H1 (cell line): ENCODE measurements at regions not wholly inside any gene's neighbourhood (a gene's known extent, or its start where the extent isn't known, plus 50 kb on each side); places are given as distances from the start of the nearest gene placed in this dataset.

Experiments
- CTCF ChIA-PET: fragments of 300-600 bp; sonication (Branson Sonifier 250); formaldehyde crosslinking; loops from one replicate; lab custom pipeline; 2021; ENCODE audit not compliant: partially characterized antibody; lab: Charles Lee
- POLR2A ChIA-PET: fragments of 300-600 bp; sonication (Branson Sonifier 250); formaldehyde crosslinking; loops from one replicate; lab custom pipeline; 2021; ENCODE audit warnings: inconsistent platforms; ENCODE audit not compliant: partially characterized antibody; lab: Charles Lee
- DNase-seq, 2 experiments: peaks; one replicate each; pipeline versions ENCODE4 v3.0.0 to v3.0.0-alpha.2; 2010 to 2022; ENCODE audit warnings: low spot score in 2 of 2, low read depth in 1 of 2, mixed read lengths in 1 of 2
- FAIRE-seq: peaks from 2 replicates; lab custom pipeline; 2011; peaks lifted over from hg19 to GRCh38; lab: Jason Lieb, UNC
- H2AFZ ChIP-seq: 2 replicates; pipeline ENCODE4 v1.8.1; 2012; ENCODE audit warnings: low read length, inconsistent platforms
- H2AK5ac ChIP-seq: 2 replicates; pipeline ENCODE4 v1.6.1; 2013; ENCODE audit warnings: low read depth, low read length
- H2BK120ac ChIP-seq: replicated peaks from 2 replicates; pipeline ENCODE3; 2013; ENCODE audit warnings: low read depth, low read length, inconsistent platforms
- H2BK12ac ChIP-seq: 2 replicates; pipeline ENCODE4 v1.6.1; 2013; ENCODE audit warnings: low read depth, low read length
- H2BK15ac ChIP-seq: 2 replicates; pipeline ENCODE4 v1.6.1; 2013; ENCODE audit warnings: low read length
- H2BK20ac ChIP-seq: 2 replicates; pipeline ENCODE4 v1.6.1; 2013; ENCODE audit warnings: low read length
- H2BK5ac ChIP-seq: 2 replicates; pipeline ENCODE4 v1.6.1; 2013; ENCODE audit warnings: low read depth, low read length
- H3K14ac ChIP-seq: 2 replicates; pipeline ENCODE4 v1.6.1; 2013; ENCODE audit warnings: inconsistent platforms; ENCODE audit not compliant: insufficient read length
- H3K18ac ChIP-seq: 2 replicates; pipeline ENCODE4 v1.6.1; 2013; ENCODE audit warnings: low read length; ENCODE audit errors: extremely low read depth
- H3K23ac ChIP-seq: 2 replicates; pipeline ENCODE4 v1.6.1; 2013; ENCODE audit warnings: inconsistent platforms; ENCODE audit not compliant: insufficient read length
- H3K23me2 ChIP-seq: 2 replicates; pipeline ENCODE4 v1.6.1; 2013; ENCODE audit warnings: low read depth, low read length
- H3K27ac ChIP-seq: 2 replicates; pipeline ENCODE4 v1.6.1; 2011; ENCODE audit warnings: low read depth, low read length, inconsistent platforms
- H3K27me3 ChIP-seq, 4 experiments: replicated peaks in 1 of 4; 1 replicate in 1 of 4; 2 replicates in 3 of 4; pipeline versions ENCODE4 v1.6.1 to v1.8.1; 2011 to 2013; ENCODE audit warnings: low read length in 3 of 4, mild to moderate bottlenecking in 3 of 4, inconsistent platforms in 2 of 4, mixed read lengths in 2 of 4, moderate library complexity in 1 of 4; ENCODE audit not compliant: control insufficient read depth in 3 of 4, insufficient read depth in 3 of 4; ENCODE audit errors: extremely low read depth in 1 of 4
- H3K36me3 ChIP-seq, 4 experiments: 2 replicates each; pipeline versions ENCODE4 v1.6.1 to v1.8.1; 2011 to 2013; ENCODE audit warnings: mild to moderate bottlenecking in 4 of 4, low read length in 3 of 4, moderate library complexity in 2 of 4, control low read depth in 1 of 4, inconsistent platforms in 1 of 4; ENCODE audit not compliant: insufficient read depth in 4 of 4, control insufficient read depth in 2 of 4
- H3K4ac ChIP-seq: replicated peaks from 2 replicates; pipeline ENCODE3; 2013; ENCODE audit warnings: low read length, low read depth, mixed read lengths, inconsistent platforms; ENCODE audit not compliant: insufficient read length
- H3K4me1 ChIP-seq, 4 experiments: replicated peaks in 1 of 4; 1 replicate in 1 of 4; 2 replicates in 3 of 4; pipeline versions ENCODE4 v1.6.1 to v1.8.1; 2011 to 2013; ENCODE audit warnings: low read length in 3 of 4, inconsistent platforms in 2 of 4, mixed read lengths in 1 of 4; ENCODE audit not compliant: insufficient read depth in 4 of 4, control insufficient read depth in 3 of 4
- H3K4me2 ChIP-seq, 2 experiments: 2 replicates each; pipeline versions ENCODE4 v1.6.1 to v1.8.1; 2011 to 2013; ENCODE audit warnings: low read depth in 2 of 2, low read length in 2 of 2, control low read depth in 1 of 2, inconsistent platforms in 1 of 2, mild to moderate bottlenecking in 1 of 2; ENCODE audit not compliant: insufficient read depth in 1 of 2
- H3K4me3 ChIP-seq, 4 experiments: fragments of 200-600, 300-600 bp in 1 of 4; sonication (generic), shearing (Covaris generic), sonication (Bioruptor Twin) in 1 of 4; 2 replicates each; pipeline versions ENCODE4 v1.5.1 to v1.8.1; 2011 to 2016; ENCODE audit warnings: low read length in 4 of 4, low read depth in 3 of 4, control low read depth in 2 of 4, inconsistent platforms in 2 of 4, mild to moderate bottlenecking in 2 of 4, mixed read lengths in 1 of 4, moderate library complexity in 1 of 4; ENCODE audit not compliant: insufficient read depth in 2 of 4; ENCODE audit errors: extremely low read depth in 1 of 4
- H3K56ac ChIP-seq: replicated peaks from 2 replicates; pipeline ENCODE3; 2013; ENCODE audit warnings: low read depth, mild to moderate bottlenecking, mixed read lengths, low read length, inconsistent platforms; ENCODE audit not compliant: insufficient read length
- H3K79me1 ChIP-seq: 2 replicates; pipeline ENCODE4 v1.6.1; 2013; ENCODE audit warnings: low read depth, low read length, control low read depth
- H3K79me2 ChIP-seq, 2 experiments: 2 replicates each; pipeline versions ENCODE4 v1.6.1 to v1.8.1; 2012 to 2013; ENCODE audit warnings: low read length in 2 of 2, mild to moderate bottlenecking in 2 of 2, inconsistent platforms in 1 of 2; ENCODE audit not compliant: insufficient read depth in 2 of 2, control insufficient read depth in 1 of 2
- H3K9ac ChIP-seq, 4 experiments: replicated peaks in 1 of 4; 1 replicate in 1 of 4; 2 replicates in 3 of 4; pipeline versions ENCODE4 v1.6.1 to v1.8.1; 2011 to 2013; ENCODE audit warnings: low read depth in 3 of 4, low read length in 3 of 4, control low read depth in 2 of 4, mild to moderate bottlenecking in 2 of 4, moderate library complexity in 2 of 4, inconsistent platforms in 1 of 4; ENCODE audit errors: extremely low read depth in 1 of 4
- H3K9me3 ChIP-seq, 2 experiments: 2 replicates each; pipeline versions ENCODE4 v1.6.1 to v1.8.1; 2012 to 2013; ENCODE audit warnings: mild to moderate bottlenecking in 2 of 2, moderate library complexity in 2 of 2, control low read depth in 1 of 2, inconsistent platforms in 1 of 2, low read depth in 1 of 2, low read length in 1 of 2, mixed read lengths in 1 of 2; ENCODE audit not compliant: insufficient read depth in 2 of 2
- H4K20me1 ChIP-seq, 2 experiments: replicated peaks in 1 of 2; 2 replicates each; pipeline versions ENCODE3 to v1.8.1; 2011 to 2013; ENCODE audit warnings: inconsistent platforms in 2 of 2, low read length in 2 of 2, mild to moderate bottlenecking in 1 of 2; ENCODE audit not compliant: insufficient read depth in 2 of 2, control insufficient read depth in 1 of 2
- H4K5ac ChIP-seq: 2 replicates; pipeline ENCODE4 v1.6.1; 2013; ENCODE audit warnings: low read length, low read depth, mixed read lengths, inconsistent platforms; ENCODE audit not compliant: insufficient read length
- H4K8ac ChIP-seq: 2 replicates; pipeline ENCODE4 v1.8.0; 2013; ENCODE audit warnings: mild to moderate bottlenecking, moderate library complexity, low read length, inconsistent platforms; ENCODE audit not compliant: insufficient read depth; ENCODE audit errors: extremely low read depth
- H4K91ac ChIP-seq: replicated peaks from 2 replicates; pipeline ENCODE3; 2013; ENCODE audit warnings: low read length, mixed read lengths, inconsistent platforms; ENCODE audit not compliant: insufficient read length
- ATF3 ChIP-seq: IDR thresholded peaks from 2 replicates; pipeline ENCODE4 v1.6.1; 2011; ENCODE audit warnings: low read depth, mild to moderate bottlenecking, low read length; ENCODE audit not compliant: insufficient read depth
- BACH1 ChIP-seq: IDR thresholded peaks from 2 replicates; pipeline ENCODE4 v1.6.1; 2012; ENCODE audit warnings: low read length, improper control_type of control experiment
- CTCF ChIP-seq, 3 experiments: IDR thresholded peaks; 1 replicate in 2 of 3; 2 replicates in 1 of 3; pipeline versions ENCODE4 v1.5.1 to v1.6.1; 2011; ENCODE audit warnings: low read length in 3 of 3, mild to moderate bottlenecking in 3 of 3, inconsistent platforms in 2 of 3, low read depth in 1 of 3, moderate library complexity in 1 of 3; ENCODE audit not compliant: insufficient read depth in 1 of 3; ENCODE audit errors: control extremely low read depth in 1 of 3
- RAD21 ChIP-seq, 2 experiments: IDR thresholded peaks in 1 of 2; conservative IDR thresholded peaks in 1 of 2; 2 replicates each; pipeline ENCODE4 v1.6.1; 2011; ENCODE audit warnings: low read depth in 2 of 2, low read length in 2 of 2, improper control_type of control experiment in 1 of 2, inconsistent platforms in 1 of 2, mild to moderate bottlenecking in 1 of 2, moderate library complexity in 1 of 2
- SP2 ChIP-seq: IDR thresholded peaks from 2 replicates; pipeline ENCODE4 v1.6.1; 2012; ENCODE audit warnings: mild to moderate bottlenecking, low read length, inconsistent platforms
- SRF ChIP-seq: IDR thresholded peaks from 2 replicates; pipeline ENCODE4 v1.6.1; 2011; ENCODE audit warnings: mild to moderate bottlenecking, low read depth, low read length, moderate library complexity
- WGBS, 2 experiments: shearing (Covaris generic) in 1 of 2; methylation state at CpG; one replicate each; pipeline versions ENCODE4 v1.1.6 to v1.1.7; 2013 to 2015; ENCODE audit warnings: low lambda C conversion rate in 2 of 2, mixed read lengths in 2 of 2, inconsistent platforms in 1 of 2, low coverage in 1 of 2, missing lambda C conversion rate in 1 of 2; ENCODE audit not compliant: insufficient replicate concordance in 2 of 2, insufficient coverage in 1 of 2, insufficient read length in 1 of 2; ENCODE audit errors: extremely low coverage in 1 of 2, missing lambda C conversion rate in 1 of 2; 5-methylcytosine and 5-hydroxymethylcytosine counted together

GRCh38 chr12:41745593-41745992 is 399.1 kb downstream of the GXYLT1 start:
- Histone ChIP-seq H3K4me3 (no peak overlapping the region), H3K23ac (no peak overlapping the region), H3K18ac (no peak overlapping the region), H2AK5ac (no peak overlapping the region), H3K23me2 (no peaks in the 10 kb centered on the region), H3K79me2 (no peaks in the 10 kb centered on the region), H3K27ac (no peak overlapping the region), H2AFZ (no peak overlapping the region), H3K79me1 (no peaks in the 10 kb centered on the region), H3K9ac (no peak overlapping the region), H3K9me3 (no peaks in the 10 kb centered on the region), H2BK15ac (no peak overlapping the region), H3K4ac (no peak overlapping the region), H3K56ac (no peak overlapping the region), H2BK120ac (no peak overlapping the region), H4K5ac (no peak overlapping the region), H4K91ac (no peak overlapping the region), H4K8ac (no peak overlapping the region), H3K36me3 (no peaks in the 10 kb centered on the region), H3K14ac (no peak overlapping the region), H3K4me2 (no peak overlapping the region), H3K27me3 (no peaks in the 10 kb centered on the region), H4K20me1 (no peaks in the 10 kb centered on the region), H3K4me1 (no peaks in the 10 kb centered on the region), H2BK12ac (no peak overlapping the region), H2BK5ac (no peak overlapping the region), H2BK20ac (no peak overlapping the region)
- CTCF ChIA-PET, result interaction anchor here (0.7 to 1.0 kb wide), 2 partner anchors 13 to 60 kb away, joined by 3 to 4 read pairs; no protein-coding TSS in a partner anchor
- DNase-seq (no peak), FAIRE-seq (peak; percentile 58)
- 63% methylated on average over 3 of the region's 3 CpGs; no CpG with 5 or more reads in 1 of the 2 experiments for WGBS, 2 experiments
- POLR2A ChIA-PET, result no interaction called here
- peak; percentile 49 to 53 for TF ChIP-seq RAD21 (IDR thresholded peaks at IDR 0.05 in 1 of 2, conservative IDR thresholded peaks at IDR 0.05 in 1 of 2; ENCODE audit: low read depth in 2 of 2, low read length in 2 of 2)
- peak; percentile 11 to 44 (median 28); a peak in 3 of 4 replicates for TF ChIP-seq CTCF (IDR thresholded peaks at IDR 0.05; ENCODE audit: control extremely low read depth in 1 of 3, insufficient read depth in 1 of 3, low read depth in 1 of 3, low read length in 3 of 3)
- no peak for TF ChIP-seq SRF
- no peak for TF ChIP-seq BACH1
- TF ChIP-seq SP2, result no peak
- no peak for TF ChIP-seq ATF3
